GM23338 (cell line): ENCODE measurements at regions not wholly inside any gene's neighbourhood (a gene's known extent, or its start where the extent isn't known, plus 50 kb on each side); places are given as distances from the start of the nearest gene placed in this dataset.
"Not testable (repeated sequence)": the region's sequence is repeated elsewhere in the genome, so short reads cannot be mapped to it uniquely, and the experiment has no call there.

Experiments
- ATAC-seq: fragments of 200-7000 bp; cut with Tn5 transposase; 3 replicates; pipeline ENCODE4 v1.9.1; 2020
- DNase-seq: peaks from one replicate; pipeline ENCODE4 v3.0.0-alpha.2; 2015; ENCODE audit warnings: low spot score
- H2AFZ ChIP-seq: fragments of 200-600 bp; sonication (generic); 2 replicates; pipeline ENCODE4 v1.8.0; 2016; ENCODE audit warnings: antibody characterized with exemption, mild to moderate bottlenecking, moderate library complexity
- H3F3A ChIP-seq: fragments of 200-600 bp; sonication (generic); replicated peaks from 2 replicates; pipeline ENCODE4 v1.8.0; 2017; ENCODE audit warnings: antibody characterized with exemption, mixed run types, low read depth
- H3K27ac ChIP-seq: fragments of 200-600 bp; sonication (generic); 2 replicates; pipeline ENCODE4 v1.6.1; 2016; ENCODE audit warnings: low read depth
- H3K27me3 ChIP-seq: fragments of 200-600 bp; sonication (generic); 2 replicates; pipeline ENCODE4 v1.8.0; 2016; ENCODE audit warnings: mild to moderate bottlenecking, mixed run types, moderate library complexity; ENCODE audit not compliant: insufficient read depth
- H3K36me3 ChIP-seq: fragments of 200-600 bp; sonication (generic); 2 replicates; pipeline ENCODE4 v1.8.0; 2016; ENCODE audit warnings: mild to moderate bottlenecking; ENCODE audit not compliant: insufficient read depth
- H3K4me1 ChIP-seq: fragments of 200-600 bp; sonication (generic); 2 replicates; pipeline ENCODE4 v1.8.0; 2016; ENCODE audit warnings: mild to moderate bottlenecking, moderate library complexity; ENCODE audit not compliant: insufficient read depth
- H3K4me2 ChIP-seq: fragments of 200-600 bp; sonication (generic); 2 replicates; pipeline ENCODE4 v1.7.1; 2017; ENCODE audit warnings: mixed run types
- H3K4me3 ChIP-seq: fragments of 200-600 bp; sonication (generic); 2 replicates; pipeline ENCODE4 v1.6.1; 2016; ENCODE audit warnings: mixed run types
- H3K79me2 ChIP-seq: fragments of 200-600 bp; sonication (generic); replicated peaks from 2 replicates; pipeline ENCODE4 v1.8.0; 2017; ENCODE audit warnings: mild to moderate bottlenecking; ENCODE audit not compliant: insufficient read depth
- H3K9me2 ChIP-seq: fragments of 200-600 bp; sonication (generic); 2 replicates; pipeline ENCODE4 v1.8.0; 2017; ENCODE audit not compliant: insufficient read depth
- H4K20me1 ChIP-seq: fragments of 200-600 bp; sonication (generic); replicated peaks from 2 replicates; pipeline ENCODE4 v1.8.0; 2017; ENCODE audit warnings: mild to moderate bottlenecking; ENCODE audit not compliant: insufficient read depth
- H3K27ac Mint-ChIP-seq: 2 replicates; pipeline ENCODE4 v1.8.0; 2020; ENCODE audit warnings: inconsistent platforms, mild to moderate bottlenecking, moderate library complexity, mixed read lengths
- H3K27me3 Mint-ChIP-seq: 3 replicates; pipeline ENCODE4 v1.8.0; 2022; ENCODE audit warnings: low read depth, mild to moderate bottlenecking, moderate library complexity, mixed read lengths, inconsistent platforms; ENCODE audit not compliant: insufficient read depth, poor library complexity
- H3K36me3 Mint-ChIP-seq: 3 replicates; pipeline ENCODE4 v1.8.0; 2021; ENCODE audit warnings: low read depth, mild to moderate bottlenecking, inconsistent platforms, moderate library complexity, mixed read lengths
- H3K4me1 Mint-ChIP-seq: 3 replicates; pipeline ENCODE4 v1.8.0; 2020; ENCODE audit warnings: mild to moderate bottlenecking, inconsistent platforms, mixed read lengths
- H3K4me3 Mint-ChIP-seq: 3 replicates; pipeline ENCODE4 v1.8.0; 2021; ENCODE audit warnings: moderate library complexity, mild to moderate bottlenecking, inconsistent platforms, mixed read lengths
- H3K9me3 Mint-ChIP-seq: 3 replicates; pipeline ENCODE4 v1.8.0; 2020; ENCODE audit warnings: moderate library complexity, mild to moderate bottlenecking, inconsistent platforms, mixed read lengths
- EZH2 ChIP-seq: fragments of 200-600 bp; sonication (generic); IDR thresholded peaks from one replicate; pipeline ENCODE4 v1.8.0; 2017; ENCODE audit warnings: antibody characterized with exemption, mild to moderate bottlenecking, low read depth; ENCODE audit not compliant: unreplicated experiment
- TF ChIP-seq, protein P1 (sequence below): IDR thresholded peaks from 2 replicates; pipeline ENCODE4 v1.6.1; 2016; ENCODE audit warnings: antibody characterized with exemption
- TF ChIP-seq, protein P2 (sequence below): fragments of 250-450 bp; sonication (Bioruptor Pico); IDR thresholded peaks from 2 replicates; pipeline ENCODE4 v1.5.0; 2020; ENCODE audit warnings: mild to moderate bottlenecking, moderate library complexity

DNA sequence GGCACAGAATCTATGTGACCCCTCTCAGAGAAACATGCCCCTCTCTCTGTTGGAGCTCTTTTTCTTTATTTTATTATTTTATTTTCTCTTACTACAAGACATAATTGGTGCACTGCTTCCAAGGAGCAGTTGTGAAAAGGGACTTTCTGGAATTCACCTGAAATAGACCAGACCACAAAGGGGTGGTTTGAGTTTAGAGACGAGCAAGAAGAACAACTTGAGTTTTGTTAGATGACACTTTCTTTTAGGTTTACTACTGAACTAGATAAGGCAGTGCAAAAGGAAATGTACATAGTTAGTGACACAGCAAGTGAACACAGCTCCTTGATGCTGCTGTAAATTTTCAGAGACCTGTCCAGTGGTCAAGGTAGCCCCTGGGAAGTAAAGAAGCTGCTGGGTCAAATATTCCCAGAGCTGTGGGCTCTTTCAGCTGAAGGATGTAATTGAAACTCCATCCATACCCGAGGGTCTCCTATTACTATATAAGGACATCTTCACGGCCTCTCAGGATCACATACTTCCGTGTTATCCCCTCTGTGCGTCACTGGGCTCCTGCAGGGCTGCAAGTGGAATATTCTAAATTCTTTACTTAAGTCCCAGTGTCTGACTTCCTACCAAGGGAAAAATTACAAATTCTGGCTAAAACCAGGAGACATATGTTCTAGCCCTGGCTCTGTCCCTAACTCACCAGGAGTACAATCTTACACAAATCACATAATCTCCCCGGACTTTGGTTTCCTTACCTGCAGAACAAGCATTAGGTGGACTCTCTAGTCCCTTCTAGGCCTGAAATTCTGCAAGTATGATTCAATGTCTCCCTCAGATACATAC, 69.1 kb upstream of the ADTRP start (continued):
- TF ChIP-seq, protein P1, sequence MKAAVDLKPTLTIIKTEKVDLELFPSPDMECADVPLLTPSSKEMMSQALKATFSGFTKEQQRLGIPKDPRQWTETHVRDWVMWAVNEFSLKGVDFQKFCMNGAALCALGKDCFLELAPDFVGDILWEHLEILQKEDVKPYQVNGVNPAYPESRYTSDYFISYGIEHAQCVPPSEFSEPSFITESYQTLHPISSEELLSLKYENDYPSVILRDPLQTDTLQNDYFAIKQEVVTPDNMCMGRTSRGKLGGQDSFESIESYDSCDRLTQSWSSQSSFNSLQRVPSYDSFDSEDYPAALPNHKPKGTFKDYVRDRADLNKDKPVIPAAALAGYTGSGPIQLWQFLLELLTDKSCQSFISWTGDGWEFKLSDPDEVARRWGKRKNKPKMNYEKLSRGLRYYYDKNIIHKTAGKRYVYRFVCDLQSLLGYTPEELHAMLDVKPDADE: no peak
- no peak for TF ChIP-seq EZH2
- TF ChIP-seq, protein P2, sequence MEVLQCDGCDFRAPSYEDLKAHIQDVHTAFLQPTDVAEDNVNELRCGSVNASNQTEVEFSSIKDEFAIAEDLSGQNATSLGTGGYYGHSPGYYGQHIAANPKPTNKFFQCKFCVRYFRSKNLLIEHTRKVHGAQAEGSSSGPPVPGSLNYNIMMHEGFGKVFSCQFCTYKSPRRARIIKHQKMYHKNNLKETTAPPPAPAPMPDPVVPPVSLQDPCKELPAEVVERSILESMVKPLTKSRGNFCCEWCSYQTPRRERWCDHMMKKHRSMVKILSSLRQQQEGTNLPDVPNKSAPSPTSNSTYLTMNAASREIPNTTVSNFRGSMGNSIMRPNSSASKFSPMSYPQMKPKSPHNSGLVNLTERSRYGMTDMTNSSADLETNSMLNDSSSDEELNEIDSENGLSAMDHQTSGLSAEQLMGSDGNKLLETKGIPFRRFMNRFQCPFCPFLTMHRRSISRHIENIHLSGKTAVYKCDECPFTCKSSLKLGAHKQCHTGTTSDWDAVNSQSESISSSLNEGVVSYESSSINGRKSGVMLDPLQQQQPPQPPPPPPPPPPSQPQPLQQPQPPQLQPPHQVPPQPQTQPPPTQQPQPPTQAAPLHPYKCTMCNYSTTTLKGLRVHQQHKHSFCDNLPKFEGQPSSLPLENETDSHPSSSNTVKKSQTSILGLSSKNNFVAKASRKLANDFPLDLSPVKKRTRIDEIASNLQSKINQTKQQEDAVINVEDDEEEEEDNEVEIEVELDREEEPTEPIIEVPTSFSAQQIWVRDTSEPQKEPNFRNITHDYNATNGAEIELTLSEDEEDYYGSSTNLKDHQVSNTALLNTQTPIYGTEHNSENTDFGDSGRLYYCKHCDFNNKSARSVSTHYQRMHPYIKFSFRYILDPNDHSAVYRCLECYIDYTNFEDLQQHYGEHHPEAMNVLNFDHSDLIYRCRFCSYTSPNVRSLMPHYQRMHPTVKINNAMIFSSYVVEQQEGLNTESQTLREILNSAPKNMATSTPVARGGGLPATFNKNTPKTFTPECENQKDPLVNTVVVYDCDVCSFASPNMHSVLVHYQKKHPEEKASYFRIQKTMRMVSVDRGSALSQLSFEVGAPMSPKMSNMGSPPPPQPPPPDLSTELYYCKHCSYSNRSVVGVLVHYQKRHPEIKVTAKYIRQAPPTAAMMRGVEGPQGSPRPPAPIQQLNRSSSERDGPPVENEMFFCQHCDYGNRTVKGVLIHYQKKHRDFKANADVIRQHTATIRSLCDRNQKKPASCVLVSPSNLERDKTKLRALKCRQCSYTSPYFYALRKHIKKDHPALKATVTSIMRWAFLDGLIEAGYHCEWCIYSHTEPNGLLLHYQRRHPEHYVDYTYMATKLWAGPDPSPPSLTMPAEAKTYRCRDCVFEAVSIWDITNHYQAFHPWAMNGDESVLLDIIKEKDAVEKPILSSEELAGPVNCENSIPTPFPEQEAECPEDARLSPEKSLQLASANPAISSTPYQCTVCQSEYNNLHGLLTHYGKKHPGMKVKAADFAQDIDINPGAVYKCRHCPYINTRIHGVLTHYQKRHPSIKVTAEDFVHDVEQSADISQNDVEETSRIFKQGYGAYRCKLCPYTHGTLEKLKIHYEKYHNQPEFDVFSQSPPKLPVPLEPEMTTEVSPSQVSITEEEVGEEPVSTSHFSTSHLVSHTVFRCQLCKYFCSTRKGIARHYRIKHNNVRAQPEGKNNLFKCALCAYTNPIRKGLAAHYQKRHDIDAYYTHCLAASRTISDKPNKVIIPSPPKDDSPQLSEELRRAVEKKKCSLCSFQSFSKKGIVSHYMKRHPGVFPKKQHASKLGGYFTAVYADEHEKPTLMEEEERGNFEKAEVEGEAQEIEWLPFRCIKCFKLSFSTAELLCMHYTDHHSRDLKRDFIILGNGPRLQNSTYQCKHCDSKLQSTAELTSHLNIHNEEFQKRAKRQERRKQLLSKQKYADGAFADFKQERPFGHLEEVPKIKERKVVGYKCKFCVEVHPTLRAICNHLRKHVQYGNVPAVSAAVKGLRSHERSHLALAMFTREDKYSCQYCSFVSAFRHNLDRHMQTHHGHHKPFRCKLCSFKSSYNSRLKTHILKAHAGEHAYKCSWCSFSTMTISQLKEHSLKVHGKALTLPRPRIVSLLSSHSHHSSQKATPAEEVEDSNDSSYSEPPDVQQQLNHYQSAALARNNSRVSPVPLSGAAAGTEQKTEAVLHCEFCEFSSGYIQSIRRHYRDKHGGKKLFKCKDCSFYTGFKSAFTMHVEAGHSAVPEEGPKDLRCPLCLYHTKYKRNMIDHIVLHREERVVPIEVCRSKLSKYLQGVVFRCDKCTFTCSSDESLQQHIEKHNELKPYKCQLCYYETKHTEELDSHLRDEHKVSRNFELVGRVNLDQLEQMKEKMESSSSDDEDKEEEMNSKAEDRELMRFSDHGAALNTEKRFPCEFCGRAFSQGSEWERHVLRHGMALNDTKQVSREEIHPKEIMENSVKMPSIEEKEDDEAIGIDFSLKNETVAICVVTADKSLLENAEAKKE: no peak

DNA sequence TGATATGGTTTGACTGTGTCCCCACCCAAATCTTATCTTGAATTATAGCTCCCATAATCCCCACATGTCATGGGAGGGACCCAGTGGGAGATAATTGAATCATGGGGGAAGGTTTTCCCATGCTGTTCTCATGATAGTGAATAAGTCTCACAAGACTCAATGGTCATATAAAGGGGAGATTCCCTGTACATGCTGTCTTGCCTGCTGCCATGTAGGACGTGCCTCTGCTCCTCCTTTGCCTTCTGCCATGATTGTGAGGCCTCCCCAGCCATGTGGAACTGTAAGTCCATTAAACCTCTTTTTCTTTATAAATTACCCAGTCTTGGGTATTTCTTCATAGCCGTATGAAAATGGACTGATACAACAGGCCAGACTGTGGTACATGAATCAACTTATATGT, 68.5 kb upstream of the ADTRP start:
- H3F3A ChIP-seq, DNase-seq, H3K27me3 ChIP-seq, H3K36me3 ChIP-seq, H3K4me3 Mint-ChIP-seq, H3K36me3 Mint-ChIP-seq, H3K9me2 ChIP-seq, H3K4me1 Mint-ChIP-seq, H3K27ac Mint-ChIP-seq, H3K27me3 Mint-ChIP-seq, H2AFZ ChIP-seq, ATAC-seq, H3K27ac ChIP-seq, H3K4me2 ChIP-seq, H3K4me3 ChIP-seq, H4K20me1 ChIP-seq, H3K9me3 Mint-ChIP-seq, H3K4me1 ChIP-seq, H3K79me2 ChIP-seq: not testable (repeated sequence)
